ENCODE measurements at regions not wholly inside any gene's neighbourhood (a gene's known extent, or its start where the extent isn't known, plus 50 kb on each side); places are given as distances from the start of the nearest gene placed in this dataset.

DNA sequence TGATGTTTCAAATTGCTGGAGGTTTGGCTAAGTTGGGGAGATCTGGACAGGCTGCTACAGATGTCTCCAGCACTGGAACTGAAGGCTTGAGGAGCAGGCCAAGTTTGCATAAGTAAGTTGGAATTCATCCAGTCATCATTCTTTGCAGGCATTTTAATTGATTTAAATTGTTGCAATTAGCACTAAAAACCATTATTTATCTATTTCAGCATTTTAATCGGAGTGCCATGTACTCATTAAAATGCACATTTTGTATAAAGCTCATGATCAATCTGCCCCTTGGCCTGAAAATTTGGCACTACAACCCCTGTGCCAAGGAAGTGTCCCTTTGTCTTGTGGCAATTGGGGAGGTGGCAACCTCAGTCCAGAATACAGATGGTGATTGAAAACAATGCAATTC, 320.2 kb downstream of the MAT2B start:
- TF ChIP-seq EZH2 (IDR thresholded peaks at IDR 0.05; ENCODE audit: borderline replicate concordance, low read depth, low read length, severe bottlenecking) (no peak), MYC (IDR thresholded peaks at IDR 0.05; ENCODE audit: low read depth, low read length) (no peak), JUN (IDR thresholded peaks at IDR 0.05; ENCODE audit: borderline replicate concordance, insufficient read depth, insufficient read length, low read depth) (no peak), GATA2 (IDR thresholded peaks at IDR 0.05; ENCODE audit: insufficient read depth, insufficient read length, low read depth, low read length) (no peak), POLR2AphosphoS5 (IDR thresholded peaks at IDR 0.05; ENCODE audit: insufficient read depth, low read depth, low read length) (no peak), POLR2A (IDR thresholded peaks at IDR 0.05; ENCODE audit: low read depth, low read length) (no peak), FOS (IDR thresholded peaks at IDR 0.05; ENCODE audit: borderline replicate concordance, insufficient read depth, low read length) (no peak), CTCF (IDR thresholded peaks at IDR 0.05; ENCODE audit: extremely low read depth in 1 of 2, insufficient read depth in 1 of 2, low read depth in 1 of 2, low read length in 2 of 2) (no peak)
- TF ChIP-seq, protein P1, sequence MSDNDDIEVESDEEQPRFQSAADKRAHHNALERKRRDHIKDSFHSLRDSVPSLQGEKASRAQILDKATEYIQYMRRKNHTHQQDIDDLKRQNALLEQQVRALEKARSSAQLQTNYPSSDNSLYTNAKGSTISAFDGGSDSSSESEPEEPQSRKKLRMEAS (IDR thresholded peaks at IDR 0.05; ENCODE audit: insufficient read depth, insufficient read length) = no peak

More for the DNA sequence above, 320.2 kb downstream of the MAT2B start:
- Histone ChIP-seq H3K9me3 (replicated peaks; ENCODE audit: control insufficient read depth, insufficient read depth, low read length) (no peaks in the 10 kb centered on the region), H3K9me1 (replicated peaks; ENCODE audit: control insufficient read depth, extremely low read depth, insufficient read depth, low read length) (no peaks in the 10 kb centered on the region), H3K4me2 (ENCODE audit: insufficient read depth, low read length) (no peak overlapping the region), H3K4me3 (replicated peaks in 1 of 3; ENCODE audit: insufficient read depth in 1 of 3, low read depth in 1 of 3, low read length in 3 of 3) (no peak overlapping the region), H2AFZ (ENCODE audit: low read depth, low read length) (no peak overlapping the region), H3K79me2 (ENCODE audit: control insufficient read depth, insufficient read depth, low read length) (no peaks in the 10 kb centered on the region), H3K36me3 (ENCODE audit: control insufficient read depth in 2 of 2, extremely low read depth in 1 of 2, insufficient read depth in 2 of 2, low read length in 2 of 2) (no peaks in the 10 kb centered on the region), H3K27ac (ENCODE audit: insufficient read depth, low read depth, low read length) (no peak overlapping the region), H3K27me3 (ENCODE audit: control insufficient read depth in 2 of 2, insufficient read depth in 2 of 2, low read length in 2 of 2) (no peaks in the 10 kb centered on the region), H3K4me1 (ENCODE audit: control insufficient read depth, extremely low read depth, insufficient read depth, low read length) (no peaks in the 10 kb centered on the region), H3K9ac (replicated peaks; ENCODE audit: extremely low read depth, insufficient read depth, low read length) (no peak overlapping the region), H4K20me1 (replicated peaks; ENCODE audit: control insufficient read depth, extremely low read depth, insufficient read depth, low read length) (no peaks in the 10 kb centered on the region)
- ChIA-PET CTCF (no interaction called here), POLR2A (no interaction called here)
- no TSS peak for BruUV-seq (replicated peaks)
- intact Hi-C loops (cut with micrococcal nuclease) (no loop called here), dilution Hi-C loops (cut with MboI; ENCODE audit: extremely low pct_ligation_motif_present, low sequenced_read_pairs) (no loop called here)
- DNase-seq (ENCODE audit: low read depth, low spot score) (no peak), FAIRE-seq (peak; percentile 67)

Measured in endothelial cell of umbilical vein (primary cell).